HCT116 (cell line): ENCODE measurements at regions not wholly inside any gene's neighbourhood (a gene's known extent, or its start where the extent isn't known, plus 50 kb on each side); places are given as distances from the start of the nearest gene placed in this dataset.

Experiments used
- ATAC-seq: fragments of 200-7000 bp; cut with Tn5 transposase; 2 replicates; pipeline ENCODE4 v1.9.1; 2020; ENCODE audit warnings: mild to moderate bottlenecking, moderate library complexity
- BruUV-seq: library from RNA; stranded (reverse); fragments of 400-500 nt; replicated peaks from 2 replicates; lab custom pipeline; 2021; lab: Mats Ljungman, UMichigan
- CTCF ChIA-PET: fragments of 300-600 bp; sonication (Branson Sonifier 250); formaldehyde crosslinking; loops from one replicate; lab custom pipeline; 2021; ENCODE audit warnings: antibody characterized with exemption; lab: Charles Lee
- POLR2A ChIA-PET: fragments of 300-600, 350-600 bp; sonication (Branson Sonifier 250); formaldehyde crosslinking; loops from one replicate; lab custom pipeline; 2021; ENCODE audit warnings: antibody characterized with exemption; lab: Charles Lee
- RAD21 ChIA-PET, 2 experiments: fragments of 300-600 bp; sonication (Branson Sonifier 250); formaldehyde crosslinking; loops; one replicate each; lab custom pipeline; 2023; ENCODE audit warnings: low total read pairs in 2 of 2; ENCODE audit not compliant: uncharacterized antibody in 2 of 2, unreplicated experiment in 2 of 2, low non-redundant PET in 1 of 2; lab: Charles Lee
- DNase-seq: peaks from one replicate; pipeline ENCODE4 v3.0.0-alpha.2; 2010; ENCODE audit warnings: low read depth, low spot score
- H2AFZ ChIP-seq: fragments of 200-600 bp; shearing (Covaris generic), sonication (generic); 2 replicates; pipeline ENCODE4 v1.6.1; 2017; ENCODE audit warnings: low read depth, mixed run types, mixed read lengths, antibody characterized with exemption, low read length; ENCODE audit not compliant: poor library complexity, severe bottlenecking
- H3K27ac ChIP-seq: 2 replicates; pipeline ENCODE4 v1.5.1; 2012; ENCODE audit warnings: low read depth, low read length
- H3K27me3 ChIP-seq: fragments of 200-600 bp; sonication (generic); 2 replicates; pipeline ENCODE4 v1.6.1; 2016; ENCODE audit warnings: mixed run types, low read length, mixed read lengths; ENCODE audit not compliant: insufficient read depth
- H3K36me3 ChIP-seq, 2 experiments: fragments of 200-500 bp in 1 of 2; fragments of 200-600 bp in 1 of 2; sonication (Bioruptor generic) in 1 of 2; sonication (generic) in 1 of 2; 2 replicates each; pipeline versions ENCODE4 v1.5.1 to v1.6.1; 2014 to 2016; ENCODE audit warnings: low read length in 2 of 2, inconsistent platforms in 1 of 2, mixed read lengths in 1 of 2, mixed run types in 1 of 2; ENCODE audit not compliant: insufficient read depth in 2 of 2, control insufficient read depth in 1 of 2
- H3K4me1 ChIP-seq, 2 experiments: fragments of 200-600 bp in 1 of 2; sonication (generic) in 1 of 2; 2 replicates each; pipeline versions ENCODE4 v1.5.1 to v1.6.1; 2012 to 2017; ENCODE audit warnings: low read length in 2 of 2, inconsistent platforms in 1 of 2, mild to moderate bottlenecking in 1 of 2, mixed read lengths in 1 of 2, mixed run types in 1 of 2, moderate library complexity in 1 of 2; ENCODE audit not compliant: insufficient read depth in 2 of 2, control insufficient read depth in 1 of 2
- H3K4me2 ChIP-seq: fragments of 200-600 bp; sonication (generic); 2 replicates; pipeline ENCODE4 v1.6.1; 2017; ENCODE audit warnings: mixed run types, low read length, mixed read lengths
- H3K4me3 ChIP-seq, 2 experiments: fragments of 200-600 bp in 1 of 2; sonication (generic) in 1 of 2; replicated peaks in 1 of 2; 2 replicates each; pipeline ENCODE4 v1.5.1; 2011 to 2016; ENCODE audit warnings: low read length in 2 of 2, control low read depth in 1 of 2, low read depth in 1 of 2, mild to moderate bottlenecking in 1 of 2, mixed read lengths in 1 of 2, mixed run types in 1 of 2
- H3K79me2 ChIP-seq: fragments of 200-600 bp; sonication (generic); 2 replicates; pipeline ENCODE4 v1.6.1; 2017; ENCODE audit warnings: mild to moderate bottlenecking, mixed run types, low read length, moderate library complexity, mixed read lengths; ENCODE audit not compliant: insufficient read depth
- H3K9ac ChIP-seq: fragments of 200-600 bp; sonication (generic); 2 replicates; pipeline ENCODE4 v1.6.1; 2016; ENCODE audit warnings: low read length, mixed read lengths
- H3K9me2 ChIP-seq: fragments of 200-600 bp; sonication (generic), shearing (Covaris generic); 2 replicates; pipeline ENCODE4 v1.6.1; 2017; ENCODE audit warnings: mixed run types, mild to moderate bottlenecking, moderate library complexity; ENCODE audit not compliant: insufficient read depth
- H3K9me3 ChIP-seq, 2 experiments: fragments of 200-500 bp in 1 of 2; fragments of 200-600 bp in 1 of 2; sonication (Bioruptor generic) in 1 of 2; sonication (generic) in 1 of 2; 2 replicates each; pipeline ENCODE4 v1.6.1; 2014 to 2017; ENCODE audit warnings: low read length in 2 of 2, mixed read lengths in 2 of 2, inconsistent platforms in 1 of 2, low read depth in 1 of 2, mild to moderate bottlenecking in 1 of 2, mixed run types in 1 of 2, moderate library complexity in 1 of 2; ENCODE audit not compliant: control insufficient read depth in 1 of 2, insufficient read depth in 1 of 2
- H4K20me1 ChIP-seq: fragments of 200-600 bp; sonication (generic), shearing (Covaris generic); 2 replicates; pipeline ENCODE4 v1.6.1; 2017; ENCODE audit warnings: mixed run types, mild to moderate bottlenecking, moderate library complexity; ENCODE audit not compliant: insufficient read depth
- CBX3 ChIP-seq: IDR thresholded peaks from 2 replicates; pipeline ENCODE4 v1.6.1; 2012; ENCODE audit warnings: low read depth
- CEBPB ChIP-seq: IDR thresholded peaks from 2 replicates; pipeline ENCODE4 v1.6.1; 2012; ENCODE audit warnings: low read depth
- ELF1 ChIP-seq: IDR thresholded peaks from 2 replicates; pipeline ENCODE4 v1.6.1; 2012; ENCODE audit warnings: low read depth, borderline replicate concordance
- EZH2 ChIP-seq: fragments of 200-600 bp; sonication (generic); IDR thresholded peaks from 2 replicates; pipeline ENCODE4 v1.6.1; 2017; ENCODE audit warnings: antibody characterized with exemption, mixed run types
- EZH2phosphoT487 ChIP-seq: fragments of 200-600 bp; IDR thresholded peaks from 2 replicates; pipeline ENCODE4 v1.6.1; 2018; ENCODE audit warnings: antibody characterized with exemption, borderline replicate concordance
- POLR2A ChIP-seq: IDR thresholded peaks from 2 replicates; pipeline ENCODE4 v1.7.0; 2011; ENCODE audit warnings: borderline replicate concordance; ENCODE audit not compliant: insufficient read depth, insufficient read length; ENCODE audit errors: extremely low read depth
- REST ChIP-seq: IDR thresholded peaks from 2 replicates; pipeline ENCODE4 v1.6.1; 2012; ENCODE audit warnings: low read depth
- SIN3A ChIP-seq: IDR thresholded peaks from 2 replicates; pipeline ENCODE4 v1.6.1; 2012; ENCODE audit warnings: low read depth
- TCF7L2 ChIP-seq: IDR thresholded peaks from 2 replicates; pipeline ENCODE4 v1.7.0; 2011; ENCODE audit warnings: borderline replicate concordance, inconsistent platforms; ENCODE audit not compliant: insufficient read depth, insufficient read length; ENCODE audit errors: extremely low read depth
- YY1 ChIP-seq: IDR thresholded peaks from 2 replicates; pipeline ENCODE4 v1.6.1; 2011; ENCODE audit warnings: low read length, low read depth, moderate library complexity, mild to moderate bottlenecking; ENCODE audit not compliant: insufficient replicate concordance; ENCODE audit errors: extremely low read depth
- ZBTB33 ChIP-seq: IDR thresholded peaks from 2 replicates; pipeline ENCODE4 v1.6.1; 2011; ENCODE audit warnings: mild to moderate bottlenecking, low read length, moderate library complexity; ENCODE audit not compliant: insufficient replicate concordance; ENCODE audit errors: extremely low read depth
- ZNF274 ChIP-seq: fragments of 200-500 bp; sonication (Bioruptor generic); IDR thresholded peaks from 2 replicates; pipeline ENCODE4 v1.6.1; 2014; ENCODE audit warnings: mild to moderate bottlenecking, low read depth, low read length, inconsistent platforms
- intact Hi-C: fragments of 100-400 bp; cut with micrococcal nuclease; formaldehyde crosslinking; loops from 2 replicates; pipeline ENCODE4 v1.10.0; 2022
- TF ChIP-seq, protein P1 (sequence below): IDR thresholded peaks from 2 replicates; pipeline ENCODE4 v1.6.1; 2012

DNA sequence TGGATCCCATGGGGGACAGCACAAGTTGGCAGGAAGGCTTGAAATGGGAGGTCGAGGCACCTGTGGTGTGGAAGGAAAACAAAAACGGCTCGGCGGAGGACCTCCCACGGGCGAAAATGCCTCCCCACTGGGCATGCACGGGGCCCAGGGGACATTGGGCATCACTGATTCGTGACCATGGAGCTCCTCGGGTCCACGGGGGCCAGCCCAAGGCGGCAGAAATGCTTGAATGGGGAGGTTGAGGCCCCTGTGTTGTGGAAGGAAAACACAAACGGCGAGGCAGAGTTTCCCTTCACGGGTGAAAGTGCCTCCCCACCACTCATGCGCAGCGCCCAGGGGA is 376.0 kb downstream of the ALG10 start:
- no peaks in the 10 kb centered on the region for H3K9me2 ChIP-seq
- DNase-seq, result no peak
- intact Hi-C loops, result no loop called here
- ChIA-PET POLR2A (no interaction called here), RAD21 (no interaction called here), CTCF (no interaction called here)
- H3K9ac ChIP-seq, result no peak overlapping the region
- H3K27ac ChIP-seq, result no peak overlapping the region
- no peak for TF ChIP-seq CBX3
- no peak for TF ChIP-seq TCF7L2
- no peak for TF ChIP-seq SIN3A
- TF ChIP-seq ELF1, result no peak
- no peak for TF ChIP-seq YY1
- no peak for TF ChIP-seq ZNF274
- TF ChIP-seq POLR2A, result no peak
- no peak for TF ChIP-seq EZH2
- no peak for TF ChIP-seq CEBPB
- no peak for TF ChIP-seq ZBTB33
- TF ChIP-seq REST, result no peak
- TF ChIP-seq, protein P1, sequence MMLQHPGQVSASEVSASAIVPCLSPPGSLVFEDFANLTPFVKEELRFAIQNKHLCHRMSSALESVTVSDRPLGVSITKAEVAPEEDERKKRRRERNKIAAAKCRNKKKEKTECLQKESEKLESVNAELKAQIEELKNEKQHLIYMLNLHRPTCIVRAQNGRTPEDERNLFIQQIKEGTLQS, result no peak
- no peak for TF ChIP-seq EZH2phosphoT487
- H3K4me3 ChIP-seq, result no peak overlapping the region
- no peaks in the 10 kb centered on the region for H4K20me1 ChIP-seq
- H3K27me3 ChIP-seq, result no peaks in the 10 kb centered on the region
- ATAC-seq, result no peak
- BruUV-seq, result no TSS peak
- H3K79me2 ChIP-seq, result no peaks in the 10 kb centered on the region
- no peaks in the 10 kb centered on the region for H3K36me3 ChIP-seq
- H2AFZ ChIP-seq, result no peak overlapping the region
- no peaks in the 10 kb centered on the region for H3K4me1 ChIP-seq
- H3K9me3 ChIP-seq, result no peaks in the 10 kb centered on the region; a peak in 1 of 4 replicates
- H3K4me2 ChIP-seq, result no peak overlapping the region
